Anterior cingulate cortex (tissue), 58 donors: ENCODE measurements at regions not wholly inside any gene's neighbourhood (a gene's known extent, or its start where the extent isn't known, plus 50 kb on each side); places are given as distances from the start of the nearest gene placed in this dataset.

Experiments used
- DNase-seq, 58 donors: peaks; one replicate each; lab custom pipeline; 2025; lab: John Stamatoyannopoulos, UW

DNA sequence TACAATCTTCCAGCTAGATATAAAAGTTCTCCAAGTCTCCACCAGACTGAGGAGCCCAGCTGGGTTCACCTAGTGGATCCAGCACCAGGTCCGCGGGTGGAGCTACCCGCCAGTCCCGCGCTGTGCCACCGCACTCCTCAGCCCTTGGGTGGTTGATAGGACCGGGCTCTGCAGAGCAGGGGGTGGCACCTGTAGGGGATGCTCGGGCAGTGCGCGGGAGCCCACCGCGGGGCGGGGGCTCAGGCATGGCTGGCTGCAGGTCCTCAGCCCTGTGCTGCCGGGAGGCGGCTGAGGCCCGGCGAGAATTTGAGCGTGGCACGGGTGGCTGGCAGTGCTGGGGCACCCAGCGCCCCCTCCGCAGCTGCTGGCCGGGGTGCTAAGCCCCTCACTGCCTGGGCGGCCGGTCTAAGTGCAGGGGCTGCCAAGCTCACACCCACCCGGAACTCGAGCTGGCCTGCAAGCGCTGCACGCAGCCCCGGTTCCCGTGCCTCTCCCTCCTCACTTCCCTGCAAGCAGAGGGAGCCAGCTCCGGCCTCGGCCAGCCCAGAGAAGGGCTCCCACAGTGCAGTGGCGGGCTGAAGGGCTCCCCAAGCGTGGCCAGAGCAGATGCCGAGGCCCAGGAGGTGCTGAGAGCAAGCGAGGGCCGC lies 542.8 kb upstream of the PCDH9 start:
- no peak for DNase-seq

DNA sequence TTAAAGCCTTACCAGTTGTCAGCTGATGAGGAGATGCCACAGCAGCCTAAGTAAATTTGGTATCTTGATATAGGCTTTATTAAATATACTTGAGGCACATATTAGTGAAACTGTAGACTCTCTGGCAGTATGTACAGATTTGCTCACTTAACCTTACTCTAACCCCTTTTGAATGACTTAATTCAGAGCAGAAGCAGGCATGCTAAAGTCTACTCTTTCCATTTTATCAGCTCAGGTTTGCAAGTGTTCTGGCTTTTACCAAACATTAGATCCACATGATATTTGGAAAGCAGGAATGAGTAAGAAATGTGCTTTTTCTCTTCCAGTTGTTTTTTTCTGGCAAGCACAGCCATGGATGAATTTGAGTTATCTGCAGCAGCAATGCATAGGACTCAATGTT lies 541.0 kb upstream of the PCDH9 start:
- DNase-seq, result no peak

DNA sequence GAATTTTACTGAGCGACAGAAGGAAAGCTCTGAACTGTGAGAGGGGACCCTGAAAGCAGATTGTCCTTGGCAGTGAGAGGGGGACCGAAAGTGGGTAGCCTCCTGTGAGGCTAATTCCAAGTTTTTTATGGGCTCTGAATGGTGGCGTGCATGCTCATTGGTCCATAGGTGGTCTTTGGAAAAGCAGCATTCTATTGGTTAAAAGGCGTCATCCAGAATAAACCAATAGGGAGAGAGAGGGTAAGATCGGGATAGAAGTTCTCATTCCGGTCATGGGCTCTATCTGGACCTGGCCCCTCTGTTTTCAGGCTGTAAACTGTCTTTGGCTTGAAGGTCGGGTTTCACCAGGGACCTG lies 539.8 kb upstream of the PCDH9 start:
- no peak for DNase-seq

DNA sequence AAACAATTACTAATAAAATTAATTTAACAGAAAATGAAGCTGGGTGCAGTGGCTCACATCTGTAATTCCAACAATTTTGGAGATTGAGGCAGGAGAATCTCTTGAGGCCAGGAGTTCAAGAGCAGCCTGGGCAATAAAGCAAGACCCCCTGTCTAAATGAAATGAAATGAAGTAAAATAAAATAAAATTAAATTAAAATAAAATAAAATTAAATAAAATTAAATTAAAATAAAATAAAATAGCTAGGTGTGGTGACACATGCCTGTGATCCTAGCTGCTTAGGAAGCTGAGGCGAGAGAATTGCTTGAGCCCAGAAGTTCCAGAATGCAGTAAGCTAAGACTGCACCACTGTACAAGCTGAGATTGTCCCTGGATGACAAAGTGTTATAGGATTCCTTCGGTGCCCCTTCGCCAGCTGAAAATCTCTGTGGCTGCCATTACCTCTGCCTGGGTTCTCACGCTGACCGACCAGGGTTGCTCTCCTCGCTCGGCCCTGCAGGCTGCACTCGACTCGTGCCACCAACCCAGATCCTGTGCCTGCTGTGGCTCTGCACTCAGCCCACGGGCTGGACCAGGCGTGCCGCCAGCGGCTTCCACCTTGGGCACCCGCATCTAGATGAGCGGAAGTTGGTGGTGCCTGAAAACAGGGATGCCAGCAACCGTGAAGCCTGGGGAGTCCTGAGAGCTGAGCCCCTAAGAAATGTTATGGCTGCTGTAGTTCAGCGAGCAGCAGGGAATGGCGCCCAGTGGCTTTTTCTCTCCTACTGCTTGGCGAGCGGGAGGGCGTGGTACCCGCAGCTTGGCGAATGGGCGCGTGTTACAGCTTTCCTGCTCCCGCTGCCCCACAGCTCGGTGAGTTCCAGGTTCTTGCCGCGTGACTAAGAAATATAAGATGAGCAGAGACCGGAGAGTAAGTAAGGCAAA lies 539.2 kb upstream of the PCDH9 start:
- no peak for DNase-seq

DNA sequence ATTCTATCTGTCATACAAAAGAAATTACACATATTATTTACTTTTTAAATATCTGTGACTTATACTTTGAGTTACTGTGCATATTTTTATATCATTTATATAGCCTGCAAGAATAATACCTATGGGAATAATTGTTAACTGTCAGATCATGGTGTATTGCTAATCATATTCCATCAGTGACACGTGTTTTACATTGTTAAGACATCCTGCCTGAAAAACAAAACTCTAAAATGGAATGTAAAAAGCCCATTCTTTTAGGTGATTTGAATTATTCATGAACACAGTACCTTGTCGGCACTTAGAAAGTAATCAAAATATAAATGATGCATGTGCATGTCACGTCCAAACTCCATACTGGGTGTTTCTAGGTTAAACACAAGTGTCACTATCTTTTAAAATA lies 533.8 kb upstream of the PCDH9 start:
- DNase-seq, result no peak

GRCh38 chr13:67763384-67763783 lies 533.2 kb upstream of the PCDH9 start:
- no peak for DNase-seq

- DNase-seq, result no peak
Measured at GRCh38 chr13:67758975-67759374, 528.8 kb upstream of the PCDH9 start.

DNA sequence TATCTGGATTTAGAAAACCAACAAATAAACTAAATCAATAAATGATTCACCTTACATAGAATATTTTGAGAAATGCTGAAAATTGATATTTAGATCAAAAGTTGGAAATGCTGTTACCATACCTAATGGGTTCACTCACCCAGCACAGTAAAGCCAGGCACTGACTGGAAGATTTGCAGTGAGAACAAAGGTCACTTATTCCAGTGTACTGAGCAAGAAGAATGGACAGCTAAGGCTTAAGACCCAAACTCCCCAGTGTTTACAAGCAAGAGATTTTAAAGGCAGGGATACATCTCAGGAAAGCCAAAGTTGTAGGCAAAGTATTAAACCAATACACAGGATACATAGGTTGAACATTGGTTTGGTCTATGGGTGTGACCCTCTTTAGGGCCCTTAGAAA lies 523.9 kb upstream of the PCDH9 start:
- DNase-seq, result no peak

DNA sequence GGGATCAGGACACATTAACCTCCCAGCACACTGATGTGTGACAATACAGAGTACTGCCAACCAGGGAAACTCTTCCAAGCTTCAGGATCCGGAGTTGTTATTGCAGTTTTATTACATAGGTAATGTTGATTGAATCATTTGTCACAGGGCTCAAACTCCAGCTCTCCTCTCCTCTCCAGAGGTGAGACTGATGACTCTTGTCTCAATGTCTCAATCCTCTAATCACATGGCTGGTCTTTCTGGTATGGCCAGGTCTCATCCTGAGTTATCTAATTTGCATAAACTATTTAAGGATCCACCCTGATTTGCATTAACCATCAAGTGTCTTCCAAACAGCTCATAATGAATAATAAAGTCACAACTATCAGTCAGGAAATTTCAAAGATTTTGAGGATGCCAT lies 522.6 kb upstream of the PCDH9 start:
- DNase-seq, result no peak

GRCh38 chr13:67742478-67742877 lies 512.3 kb upstream of the PCDH9 start:
- no peak for DNase-seq

- no peak for DNase-seq
Measured at GRCh38 chr13:67740871-67741535, 510.9 kb upstream of the PCDH9 start.

DNA sequence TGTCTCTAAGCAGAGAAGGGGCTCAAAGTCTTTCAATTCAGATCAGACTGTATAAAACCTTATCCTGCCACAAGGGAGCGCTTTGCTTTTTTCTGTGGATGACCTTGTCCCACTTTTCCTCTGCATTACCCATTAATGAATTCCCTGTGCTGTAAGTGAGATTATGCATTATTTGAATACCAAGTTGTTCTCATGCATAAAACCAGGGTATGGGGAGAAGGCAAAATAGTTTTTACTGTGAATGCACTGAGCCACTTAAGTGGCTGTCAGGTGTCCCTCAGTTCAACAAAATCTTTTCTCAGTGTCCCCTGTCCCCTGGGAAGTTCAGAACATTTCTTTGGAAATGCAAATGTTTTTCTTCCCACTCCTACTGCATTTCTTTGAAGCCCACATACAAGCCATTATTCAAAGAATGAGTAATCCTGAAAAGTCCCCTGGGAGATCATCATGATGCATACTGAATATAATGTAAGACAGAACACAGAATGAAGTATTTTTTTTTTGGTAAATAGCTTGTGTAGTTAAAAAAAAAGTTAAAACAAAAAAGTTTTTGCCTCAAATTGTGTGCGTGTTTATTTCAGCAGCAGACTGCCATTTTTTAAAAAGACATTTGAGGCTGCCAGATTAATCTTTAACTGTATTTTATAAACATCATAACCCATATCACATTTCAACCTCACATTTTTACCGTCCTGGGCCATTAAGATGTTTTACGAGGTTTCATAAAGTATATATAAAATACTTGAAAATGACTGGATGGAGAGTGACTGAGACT lies 506.7 kb upstream of the PCDH9 start:
- DNase-seq, result peak in 10 of 58 donors; percentile 0 to 51 (median 10)

DNA sequence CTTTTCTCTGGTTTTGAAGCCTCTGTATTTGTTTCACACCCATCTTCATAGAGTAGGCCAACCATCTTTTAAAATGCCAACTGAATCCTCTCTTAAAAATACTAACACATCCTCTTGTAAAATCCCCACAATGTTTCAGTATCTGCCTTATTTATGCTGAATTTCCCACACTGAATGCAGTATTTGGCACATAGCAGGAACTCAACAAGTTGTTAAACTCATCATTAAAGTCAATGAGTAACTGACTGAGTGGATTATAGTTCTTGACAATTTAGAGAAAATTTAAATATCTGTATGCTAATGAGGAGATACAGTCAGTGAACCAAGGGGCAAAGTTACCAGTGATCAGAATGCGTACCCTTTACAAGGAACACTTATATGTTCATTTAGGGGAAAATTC lies 505.5 kb upstream of the PCDH9 start:
- no peak for DNase-seq

- no peak for DNase-seq
Measured at GRCh38 chr13:67726979-67727378, 496.8 kb upstream of the PCDH9 start.

DNA sequence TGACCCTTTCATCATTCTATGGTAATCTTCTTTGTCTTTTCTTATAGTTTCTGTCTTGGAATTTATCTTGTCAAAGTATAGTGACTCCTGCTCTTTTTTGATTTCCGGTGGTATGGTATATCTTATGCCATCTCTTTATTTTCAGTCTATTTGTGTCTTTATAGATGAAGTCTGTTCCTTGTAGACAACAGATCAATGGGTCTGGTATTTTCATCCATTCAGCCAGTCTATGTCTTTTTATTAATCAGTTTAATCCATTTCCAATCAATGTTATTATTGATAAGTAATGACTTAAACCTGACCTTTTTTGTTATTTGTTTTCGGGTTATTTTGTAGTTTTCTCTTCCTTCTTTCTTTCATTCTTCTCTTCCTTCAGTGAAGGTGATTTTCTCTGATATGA lies 495.9 kb upstream of the PCDH9 start:
- DNase-seq, result no peak

DNA sequence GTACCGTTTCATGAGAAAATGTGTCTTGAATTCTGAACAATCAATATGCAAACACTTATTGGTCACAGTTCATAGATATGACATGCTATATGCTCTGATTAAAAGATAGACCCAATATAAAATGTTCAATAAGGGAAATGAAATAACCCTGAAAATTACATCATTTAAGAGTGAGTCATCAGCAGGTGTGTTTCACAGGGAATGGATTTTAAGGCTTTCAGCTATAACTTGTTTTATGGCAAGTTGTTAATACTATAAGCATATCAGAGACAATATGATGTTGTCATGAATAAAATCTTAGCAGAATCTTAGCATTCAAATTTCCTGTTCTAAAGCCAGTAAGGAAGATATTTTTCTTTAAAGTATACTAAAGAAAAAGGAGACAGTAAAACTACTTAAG lies 483.4 kb upstream of the PCDH9 start:
- no peak for DNase-seq

GRCh38 chr13:67696775-67697174 lies 466.6 kb upstream of the PCDH9 start:
- no peak for DNase-seq

GRCh38 chr13:67664502-67664901 lies 434.4 kb upstream of the PCDH9 start:
- DNase-seq, result no peak

GRCh38 chr13:67662997-67663396 lies 432.9 kb upstream of the PCDH9 start:
- no peak for DNase-seq

- DNase-seq, result no peak
Measured at GRCh38 chr13:67652887-67653286, 422.8 kb upstream of the PCDH9 start.
